ENCODE measurements at regions not wholly inside any gene's neighbourhood (a gene's known extent, or its start where the extent isn't known, plus 50 kb on each side); places are given as distances from the start of the nearest gene placed in this dataset.

DNA sequence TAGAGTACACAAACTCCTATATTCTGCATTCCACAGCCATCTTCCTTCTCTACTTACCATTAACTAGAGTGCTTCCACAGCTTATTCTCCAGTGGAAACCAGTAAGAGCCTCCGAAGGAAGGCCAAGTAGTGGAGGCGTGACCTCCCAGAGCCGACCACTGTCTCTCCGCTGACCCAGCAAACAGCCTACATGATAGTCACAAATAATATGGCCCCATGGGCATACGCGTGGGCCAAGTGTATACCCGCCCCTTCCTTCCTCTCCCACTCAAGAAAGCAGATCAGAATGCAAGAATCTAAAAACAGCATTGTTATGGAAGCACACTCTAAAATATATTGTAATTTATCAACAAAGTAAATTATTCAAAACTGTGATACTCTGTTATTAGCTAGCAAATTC lies 526.6 kb upstream of the JARID2 start:
- no peak for TF ChIP-seq SIN3A (IDR thresholded peaks at IDR 0.05; ENCODE audit: borderline replicate concordance, insufficient read depth, low read length)
- no peak for TF ChIP-seq FOXP2 (optimal IDR thresholded peaks at IDR 0.05; ENCODE audit: borderline replicate concordance, extremely low read depth, extremely low read length, insufficient read depth)

DNA sequence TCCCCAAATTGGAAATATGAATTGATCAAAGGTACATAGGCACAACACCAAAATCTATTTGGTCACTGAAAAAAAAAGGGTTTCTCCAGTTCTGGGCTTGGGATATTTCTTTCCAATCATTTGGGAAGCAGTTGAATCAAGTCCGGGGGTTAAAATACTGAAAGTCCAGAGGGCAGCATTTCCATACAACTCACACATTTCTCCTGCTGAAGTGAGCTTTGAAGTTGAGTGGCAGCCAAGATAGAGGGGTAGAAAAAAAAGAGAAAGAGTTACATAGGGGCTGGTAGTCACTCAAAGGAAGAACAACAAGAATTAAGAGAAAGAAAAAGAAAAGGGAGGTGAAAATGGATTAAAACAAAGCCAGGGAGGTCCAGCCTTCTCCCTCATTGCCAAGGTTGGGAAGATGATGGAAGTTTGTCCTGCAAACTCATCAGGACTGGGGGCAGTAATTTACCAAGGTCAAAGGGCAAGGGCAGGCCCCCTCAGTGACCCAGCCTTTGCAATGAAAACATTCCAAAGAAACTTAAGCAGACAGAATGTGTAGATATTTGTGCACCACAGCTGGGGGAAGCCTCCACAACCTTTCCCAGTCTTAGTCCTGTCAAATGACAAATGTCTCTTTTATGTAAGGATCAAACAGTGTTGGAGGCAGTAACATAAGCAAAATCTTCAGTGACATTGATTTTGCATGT lies 525.3 kb upstream of the JARID2 start:
- TF ChIP-seq FOXP2 (optimal IDR thresholded peaks at IDR 0.05; ENCODE audit: borderline replicate concordance, extremely low read depth, extremely low read length, insufficient read depth) (no peak), TAF1 (IDR thresholded peaks at IDR 0.05; ENCODE audit: borderline replicate concordance, insufficient read depth, low read length) (no peak), POLR2AphosphoS5 (IDR thresholded peaks at IDR 0.05; ENCODE audit: low read depth, low read length) (no peak), SIN3A (IDR thresholded peaks at IDR 0.05; ENCODE audit: borderline replicate concordance, insufficient read depth, low read length) (no peak)
- TF ChIP-seq, protein P1, sequence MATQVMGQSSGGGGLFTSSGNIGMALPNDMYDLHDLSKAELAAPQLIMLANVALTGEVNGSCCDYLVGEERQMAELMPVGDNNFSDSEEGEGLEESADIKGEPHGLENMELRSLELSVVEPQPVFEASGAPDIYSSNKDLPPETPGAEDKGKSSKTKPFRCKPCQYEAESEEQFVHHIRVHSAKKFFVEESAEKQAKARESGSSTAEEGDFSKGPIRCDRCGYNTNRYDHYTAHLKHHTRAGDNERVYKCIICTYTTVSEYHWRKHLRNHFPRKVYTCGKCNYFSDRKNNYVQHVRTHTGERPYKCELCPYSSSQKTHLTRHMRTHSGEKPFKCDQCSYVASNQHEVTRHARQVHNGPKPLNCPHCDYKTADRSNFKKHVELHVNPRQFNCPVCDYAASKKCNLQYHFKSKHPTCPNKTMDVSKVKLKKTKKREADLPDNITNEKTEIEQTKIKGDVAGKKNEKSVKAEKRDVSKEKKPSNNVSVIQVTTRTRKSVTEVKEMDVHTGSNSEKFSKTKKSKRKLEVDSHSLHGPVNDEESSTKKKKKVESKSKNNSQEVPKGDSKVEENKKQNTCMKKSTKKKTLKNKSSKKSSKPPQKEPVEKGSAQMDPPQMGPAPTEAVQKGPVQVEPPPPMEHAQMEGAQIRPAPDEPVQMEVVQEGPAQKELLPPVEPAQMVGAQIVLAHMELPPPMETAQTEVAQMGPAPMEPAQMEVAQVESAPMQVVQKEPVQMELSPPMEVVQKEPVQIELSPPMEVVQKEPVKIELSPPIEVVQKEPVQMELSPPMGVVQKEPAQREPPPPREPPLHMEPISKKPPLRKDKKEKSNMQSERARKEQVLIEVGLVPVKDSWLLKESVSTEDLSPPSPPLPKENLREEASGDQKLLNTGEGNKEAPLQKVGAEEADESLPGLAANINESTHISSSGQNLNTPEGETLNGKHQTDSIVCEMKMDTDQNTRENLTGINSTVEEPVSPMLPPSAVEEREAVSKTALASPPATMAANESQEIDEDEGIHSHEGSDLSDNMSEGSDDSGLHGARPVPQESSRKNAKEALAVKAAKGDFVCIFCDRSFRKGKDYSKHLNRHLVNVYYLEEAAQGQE (IDR thresholded peaks at IDR 0.05; ENCODE audit: insufficient read depth in 1 of 2, low read depth in 2 of 2, low read length in 2 of 2), result no peak

DNA sequence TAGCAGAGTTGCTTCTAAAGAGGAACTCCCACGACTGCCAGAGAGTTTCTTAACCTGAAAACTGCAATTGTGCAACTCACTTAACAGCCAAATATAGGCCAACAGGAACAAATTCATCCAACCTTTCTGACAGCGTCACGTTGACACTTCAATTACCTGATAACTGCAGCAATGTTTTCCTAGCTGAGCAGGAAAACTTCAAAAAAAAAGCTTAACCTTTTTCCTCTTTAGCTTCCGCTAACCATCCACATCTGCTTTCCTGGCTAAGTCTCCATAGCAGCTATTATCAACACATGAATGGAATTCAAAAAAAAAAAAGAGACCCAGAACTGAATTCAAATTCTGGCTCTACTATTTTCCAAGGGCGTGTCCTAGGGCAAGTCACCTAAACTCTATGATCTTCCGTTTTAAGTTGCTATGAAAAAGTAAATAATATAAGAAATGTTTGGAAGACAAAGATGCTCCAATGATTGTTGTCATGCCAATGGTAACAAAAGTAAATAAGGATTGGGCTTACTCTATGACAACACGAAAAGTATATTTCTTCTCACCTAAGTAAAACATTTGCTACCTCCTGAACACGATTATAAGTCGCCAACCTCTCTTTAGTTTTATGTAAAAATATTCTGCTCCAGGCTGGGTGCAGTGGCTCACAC lies 524.6 kb upstream of the JARID2 start:
- TF ChIP-seq POLR2AphosphoS5 (IDR thresholded peaks at IDR 0.05; ENCODE audit: low read depth, low read length) (no peak), FOXP2 (optimal IDR thresholded peaks at IDR 0.05; ENCODE audit: borderline replicate concordance, extremely low read depth, extremely low read length, insufficient read depth) (no peak), SIN3A (IDR thresholded peaks at IDR 0.05; ENCODE audit: borderline replicate concordance, insufficient read depth, low read length) (no peak)
- TF ChIP-seq, protein P1 (IDR thresholded peaks at IDR 0.05; ENCODE audit: insufficient read depth in 1 of 2, low read depth in 2 of 2, low read length in 2 of 2), result no peak

DNA sequence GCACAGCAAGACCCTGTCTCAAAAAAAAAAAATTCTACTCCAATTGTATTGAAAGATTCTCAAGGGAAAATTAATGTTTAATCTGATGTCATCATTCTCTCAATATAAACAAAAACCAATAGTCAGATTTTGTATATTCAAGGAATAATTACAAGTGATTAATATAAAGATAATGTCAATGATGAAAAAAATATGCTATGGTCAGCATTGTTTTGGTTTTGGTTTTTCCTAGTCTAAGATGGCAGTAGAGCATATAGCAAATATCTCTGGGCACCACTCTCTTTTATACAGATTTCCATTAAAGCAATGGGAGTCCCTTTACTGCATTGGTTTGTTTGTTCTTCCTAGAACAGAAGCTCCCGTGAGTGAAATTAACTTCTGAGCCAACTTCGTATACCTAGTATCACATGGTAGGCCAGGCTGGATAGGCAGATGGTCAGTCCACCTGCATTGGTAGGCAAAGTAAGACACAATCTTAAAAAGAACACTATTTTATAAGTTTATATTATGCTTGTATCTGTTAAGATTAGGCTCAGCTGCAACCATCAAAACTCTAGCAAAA lies 523.8 kb upstream of the JARID2 start:
- TF ChIP-seq TAF1 (IDR thresholded peaks at IDR 0.05; ENCODE audit: borderline replicate concordance, insufficient read depth, low read length), result no peak

DNA sequence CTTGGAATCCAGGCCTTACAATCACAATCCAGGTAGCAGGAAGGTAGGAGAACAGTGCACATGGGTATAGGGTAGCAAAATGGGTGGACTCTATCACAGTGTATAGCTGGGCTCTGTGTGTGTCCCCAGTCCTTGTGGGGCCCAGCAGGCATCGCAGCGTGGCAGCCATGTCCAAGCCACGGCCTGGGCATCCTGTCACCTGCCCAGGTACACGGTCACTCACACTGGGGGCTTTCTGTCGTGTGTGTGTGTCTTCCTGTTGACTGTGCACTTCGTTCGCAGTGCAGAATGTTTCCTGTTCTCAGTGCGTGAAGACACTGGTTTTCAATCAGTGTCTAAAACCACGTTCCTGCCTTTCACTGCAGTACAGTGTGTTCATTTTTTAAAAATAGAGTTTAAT lies 523.2 kb upstream of the JARID2 start:
- no peak for TF ChIP-seq SIN3A (IDR thresholded peaks at IDR 0.05; ENCODE audit: borderline replicate concordance, insufficient read depth, low read length)
- TF ChIP-seq, protein P1 (IDR thresholded peaks at IDR 0.05; ENCODE audit: insufficient read depth in 1 of 2, low read depth in 2 of 2, low read length in 2 of 2), result no peak
- no peak for TF ChIP-seq TAF1 (IDR thresholded peaks at IDR 0.05; ENCODE audit: borderline replicate concordance, insufficient read depth, low read length)
- TF ChIP-seq POLR2AphosphoS5 (IDR thresholded peaks at IDR 0.05; ENCODE audit: low read depth, low read length), result no peak
- TF ChIP-seq FOXP2 (optimal IDR thresholded peaks at IDR 0.05; ENCODE audit: borderline replicate concordance, extremely low read depth, extremely low read length, insufficient read depth), result no peak

DNA sequence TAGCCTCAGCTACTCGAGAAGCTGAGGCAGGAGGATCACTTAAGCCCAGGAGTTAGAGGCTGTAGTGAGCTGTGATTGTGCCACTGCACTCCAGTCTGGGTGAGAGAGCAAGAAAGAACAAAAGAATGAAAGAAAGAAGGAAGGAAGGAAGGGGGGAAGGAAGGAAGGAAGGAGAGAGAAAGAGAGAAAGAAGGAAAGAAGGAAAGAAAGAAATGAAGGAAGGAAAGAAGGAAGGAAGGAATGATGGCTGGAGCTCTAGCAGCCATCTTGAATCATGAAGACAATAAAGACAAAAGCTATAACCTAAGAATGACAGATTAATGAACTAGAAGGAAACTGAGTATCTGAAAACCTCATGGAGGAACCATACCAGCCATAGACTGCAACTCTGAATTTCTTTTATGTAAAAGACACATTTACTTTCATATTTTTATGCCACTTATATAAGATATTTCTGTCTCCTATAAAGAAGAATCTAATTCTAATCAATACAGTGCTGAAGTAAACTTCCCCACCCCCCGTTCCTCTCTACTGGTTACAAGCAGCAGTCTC lies 522.3 kb upstream of the JARID2 start:
- TF ChIP-seq FOXP2 (optimal IDR thresholded peaks at IDR 0.05; ENCODE audit: borderline replicate concordance, extremely low read depth, extremely low read length, insufficient read depth) (no peak), SIN3A (IDR thresholded peaks at IDR 0.05; ENCODE audit: borderline replicate concordance, insufficient read depth, low read length) (no peak), POLR2AphosphoS5 (IDR thresholded peaks at IDR 0.05; ENCODE audit: low read depth, low read length) (no peak), TAF1 (IDR thresholded peaks at IDR 0.05; ENCODE audit: borderline replicate concordance, insufficient read depth, low read length) (no peak)
- TF ChIP-seq, protein P1 (IDR thresholded peaks at IDR 0.05; ENCODE audit: insufficient read depth in 1 of 2, low read depth in 2 of 2, low read length in 2 of 2), result no peak
